ENCODE measurements at regions not wholly inside any gene's neighbourhood (a gene's known extent, or its start where the extent isn't known, plus 50 kb on each side); places are given as distances from the start of the nearest gene placed in this dataset.

DNA sequence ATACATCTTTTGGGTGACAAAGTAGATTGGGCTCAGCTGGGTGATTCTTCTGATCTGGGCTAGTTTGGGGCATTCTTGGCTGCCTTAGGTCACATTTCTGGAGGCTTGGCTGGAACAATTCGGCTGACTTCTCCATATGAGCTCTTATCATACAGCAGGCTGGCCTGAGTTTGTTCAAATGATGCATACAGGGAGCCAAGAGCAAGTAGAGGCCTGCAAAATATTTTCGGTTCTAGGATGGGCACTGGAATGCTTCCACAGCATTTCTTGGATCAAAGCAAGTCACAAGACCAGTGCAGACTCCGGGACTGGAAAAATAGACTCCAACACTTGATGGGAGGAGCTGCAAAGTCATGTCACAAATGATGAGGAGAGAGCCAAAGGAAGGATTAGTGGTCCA is 98.4 kb downstream of the SCG2 start:
- TF ChIP-seq, protein P1, sequence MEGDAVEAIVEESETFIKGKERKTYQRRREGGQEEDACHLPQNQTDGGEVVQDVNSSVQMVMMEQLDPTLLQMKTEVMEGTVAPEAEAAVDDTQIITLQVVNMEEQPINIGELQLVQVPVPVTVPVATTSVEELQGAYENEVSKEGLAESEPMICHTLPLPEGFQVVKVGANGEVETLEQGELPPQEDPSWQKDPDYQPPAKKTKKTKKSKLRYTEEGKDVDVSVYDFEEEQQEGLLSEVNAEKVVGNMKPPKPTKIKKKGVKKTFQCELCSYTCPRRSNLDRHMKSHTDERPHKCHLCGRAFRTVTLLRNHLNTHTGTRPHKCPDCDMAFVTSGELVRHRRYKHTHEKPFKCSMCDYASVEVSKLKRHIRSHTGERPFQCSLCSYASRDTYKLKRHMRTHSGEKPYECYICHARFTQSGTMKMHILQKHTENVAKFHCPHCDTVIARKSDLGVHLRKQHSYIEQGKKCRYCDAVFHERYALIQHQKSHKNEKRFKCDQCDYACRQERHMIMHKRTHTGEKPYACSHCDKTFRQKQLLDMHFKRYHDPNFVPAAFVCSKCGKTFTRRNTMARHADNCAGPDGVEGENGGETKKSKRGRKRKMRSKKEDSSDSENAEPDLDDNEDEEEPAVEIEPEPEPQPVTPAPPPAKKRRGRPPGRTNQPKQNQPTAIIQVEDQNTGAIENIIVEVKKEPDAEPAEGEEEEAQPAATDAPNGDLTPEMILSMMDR (conservative IDR thresholded peaks at IDR 0.05 in 1 of 2, IDR thresholded peaks at IDR 0.05 in 1 of 2; ENCODE audit: low read depth in 1 of 2, low read length in 2 of 2), result no peak
- no peak for TF ChIP-seq EZH2 (IDR thresholded peaks at IDR 0.05; ENCODE audit: low read length, missing control alignments)

Data from fibroblast of lung (primary cell).